Upper lobe of left lung (tissue), 6 donors: ENCODE measurements at regions not wholly inside any gene's neighbourhood (a gene's known extent, or its start where the extent isn't known, plus 50 kb on each side); places are given as distances from the start of the nearest gene placed in this dataset.

Source experiments
- ATAC-seq, 2 donors: fragments of 200-7000 bp; cut with Tn5 transposase; one replicate each; pipeline ENCODE4 v1.9.1; 2022; ENCODE audit warnings: mild to moderate bottlenecking in 2 of 2, moderate library complexity in 2 of 2; ENCODE audit not compliant: low FRiP score in 2 of 2
- DNase-seq, 2 donors: peaks; one replicate each; pipeline ENCODE4 v3.0.0-alpha.2; 2019 to 2020
- H3K27ac ChIP-seq, 4 donors: fragments of 200-600 bp; sonication (generic); one replicate each; pipeline ENCODE4 v1.5.1; 2016 to 2019
- H3K27me3 ChIP-seq, 4 donors: fragments of 200-600 bp; sonication (generic); one replicate each; pipeline ENCODE4 v1.5.1; 2017 to 2019
- H3K36me3 ChIP-seq, 4 donors: fragments of 200-600 bp; sonication (generic); one replicate each; pipeline ENCODE4 v1.5.1; 2016 to 2019
- H3K4me1 ChIP-seq, 4 donors: fragments of 200-600 bp; sonication (generic); one replicate each; pipeline ENCODE4 v1.5.1; 2018 to 2019
- H3K4me3 ChIP-seq, 4 donors: fragments of 200-600 bp; sonication (generic); one replicate each; pipeline ENCODE4 v1.5.1; 2017 to 2019; ENCODE audit warnings: mild to moderate bottlenecking in 2 of 4, moderate library complexity in 1 of 4
- H3K9me3 ChIP-seq, 4 donors: fragments of 200-600 bp; sonication (generic); one replicate each; pipeline ENCODE4 v1.5.1; 2018 to 2019
- CTCF ChIP-seq, 6 experiments: fragments of 450-650 bp in 4 of 6; fragments of 200-600 bp in 2 of 6; sonication (generic) in 2 of 6; IDR thresholded peaks; one replicate each; pipeline ENCODE4 v1.5.1; 2016 to 2019; ENCODE audit warnings: antibody characterized with exemption in 6 of 6
- EP300 ChIP-seq, 4 donors: sonication (generic); formaldehyde crosslinking; IDR thresholded peaks; one replicate each; pipeline ENCODE4 v1.5.1; 2017; ENCODE audit warnings: antibody characterized with exemption in 4 of 4, control low read depth in 2 of 4
- POLR2A ChIP-seq, 4 donors: fragments of 450-650 bp; IDR thresholded peaks; one replicate each; pipeline ENCODE4 v1.5.1; 2016 to 2017; ENCODE audit warnings: antibody characterized with exemption in 4 of 4, mild to moderate bottlenecking in 2 of 4
- POLR2AphosphoS5 ChIP-seq, 2 donors: sonication (generic); formaldehyde crosslinking; IDR thresholded peaks; one replicate each; pipeline ENCODE4 v1.5.1; 2017; ENCODE audit warnings: antibody characterized with exemption in 2 of 2
- WGBS, 2 donors: methylation state at CpG; one replicate each; pipeline ENCODE4 v1.1.5; 2017 to 2018; 5-methylcytosine and 5-hydroxymethylcytosine counted together
- donor health status: DM: no; HTN: no; CAD: no; lungs with moderate emphysema.
- donor health status: DM: no; HTN: yes; CAD: no; lungs with severe emphysema.

DNA sequence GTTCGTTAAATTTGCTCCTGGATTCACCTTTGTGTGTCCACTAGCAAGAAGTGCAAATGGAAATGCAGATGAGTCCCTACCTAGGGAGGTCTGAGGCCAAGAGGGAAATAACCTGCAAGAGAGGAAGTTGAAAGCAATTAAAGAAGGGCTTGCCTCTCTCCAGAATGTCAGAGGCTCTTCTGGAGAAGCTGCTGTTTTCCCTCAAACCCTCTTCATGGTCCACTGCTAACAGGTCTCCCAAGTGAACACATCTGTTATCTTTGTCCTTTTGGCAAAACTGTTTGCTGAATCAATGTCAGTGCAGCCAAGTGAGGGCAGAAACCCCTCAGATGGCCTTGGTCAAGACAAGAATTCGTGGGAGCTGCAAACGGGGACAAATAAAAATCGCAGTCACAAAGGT, 177.3 kb upstream of the PLXNA2 start:
- H3K4me3 ChIP-seq: no peak overlapping the region
- ATAC-seq: no peak
- no peaks in the 10 kb centered on the region for H3K36me3 ChIP-seq
- H3K4me1 ChIP-seq: no peaks in the 10 kb centered on the region
- H3K27ac ChIP-seq: no peak overlapping the region
- DNase-seq: no peak
- H3K9me3 ChIP-seq: peaks cover 0 to 3% (median 0%) of the 10 kb centered on the region in 4 donors
- TF ChIP-seq POLR2AphosphoS5 (IDR thresholded peaks at IDR 0.05) (no peak), CTCF (IDR thresholded peaks at IDR 0.05) (no peak), POLR2A (IDR thresholded peaks at IDR 0.05) (no peak), EP300 (IDR thresholded peaks at IDR 0.05) (no peak)
- 79 to 80% methylated on average over 4 of the region's 4 CpGs for WGBS, 2 donors
- no peaks in the 10 kb centered on the region for H3K27me3 ChIP-seq

GRCh38 chr1:208423526-208423925, 179.3 kb upstream of the PLXNA2 start:
- 60 to 65% methylated on average over 3 of the region's 3 CpGs for whole genome bisulfite sequencing, 2 donors
- ATAC-seq (no peak), DNase-seq (no peak)
- Histone ChIP-seq H3K36me3 (no peaks in the 10 kb centered on the region), H3K27me3 (no peaks in the 10 kb centered on the region), H3K4me1 (no peaks in the 10 kb centered on the region), H3K27ac (no peak overlapping the region), H3K4me3 (no peak overlapping the region), H3K9me3 (peaks cover 0 to 3% (median 0%) of the 10 kb centered on the region in 4 donors)
- TF ChIP-seq POLR2A (IDR thresholded peaks at IDR 0.05) (no peak), POLR2AphosphoS5 (IDR thresholded peaks at IDR 0.05) (no peak), CTCF (IDR thresholded peaks at IDR 0.05) (no peak), EP300 (IDR thresholded peaks at IDR 0.05) (no peak)

DNA sequence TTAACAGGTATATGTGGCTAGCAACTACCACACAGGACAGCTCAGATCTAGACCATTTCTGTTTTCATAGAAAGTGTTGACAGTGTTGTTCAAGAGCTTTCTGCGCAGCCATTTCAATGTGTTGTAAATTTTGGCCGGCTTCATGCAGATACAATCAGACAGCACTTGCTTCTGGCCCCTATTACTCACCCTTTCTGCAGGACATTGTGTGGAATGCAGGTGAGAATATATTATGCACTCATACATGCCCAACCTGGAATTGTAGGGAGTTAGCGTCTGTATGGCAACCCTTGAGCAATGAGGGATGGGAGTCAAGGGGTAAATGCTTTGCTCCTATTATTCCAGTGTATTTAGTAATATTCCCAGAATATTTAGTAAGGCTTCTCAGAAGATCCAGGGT, 180.9 kb upstream of the PLXNA2 start:
- no peak overlapping the region for H3K27ac ChIP-seq
- H3K4me3 ChIP-seq: no peak overlapping the region
- WGBS, 2 donors: 93 to 97% methylated on average over 3 of the region's 3 CpGs
- no peaks in the 10 kb centered on the region for H3K36me3 ChIP-seq
- no peak for ATAC-seq
- H3K9me3 ChIP-seq: peaks cover 0 to 3% (median 0%) of the 10 kb centered on the region in 4 donors
- DNase-seq: no peak
- H3K27me3 ChIP-seq: no peaks in the 10 kb centered on the region
- TF ChIP-seq CTCF (IDR thresholded peaks at IDR 0.05) (no peak), EP300 (IDR thresholded peaks at IDR 0.05) (no peak), POLR2AphosphoS5 (IDR thresholded peaks at IDR 0.05) (no peak), POLR2A (IDR thresholded peaks at IDR 0.05) (no peak)
- no peaks in the 10 kb centered on the region for H3K4me1 ChIP-seq

GRCh38 chr1:208430220-208430619, 186.0 kb upstream of the PLXNA2 start:
- Histone ChIP-seq H3K36me3 (no peaks in the 10 kb centered on the region), H3K4me1 (peaks cover 0 to 6% (median 2%) of the 10 kb centered on the region in 4 donors), H3K9me3 (no peaks in the 10 kb centered on the region), H3K4me3 (no peak overlapping the region), H3K27me3 (no peaks in the 10 kb centered on the region), H3K27ac (no peak overlapping the region)
- ATAC-seq (no peak), DNase-seq (no peak)
- no peak for TF ChIP-seq EP300 (IDR thresholded peaks at IDR 0.05)
- TF ChIP-seq CTCF (IDR thresholded peaks at IDR 0.05): no peak
- TF ChIP-seq POLR2AphosphoS5 (IDR thresholded peaks at IDR 0.05): no peak
- no peak for TF ChIP-seq POLR2A (IDR thresholded peaks at IDR 0.05)
- 50 to 80% methylated on average over 1 to 3 of the region's 3 CpGs for WGBS, 2 donors

GRCh38 chr1:208431721-208432120, 187.5 kb upstream of the PLXNA2 start:
- TF ChIP-seq EP300 (IDR thresholded peaks at IDR 0.05): no peak
- TF ChIP-seq POLR2A (IDR thresholded peaks at IDR 0.05): no peak
- TF ChIP-seq CTCF (IDR thresholded peaks at IDR 0.05): no peak
- no peak for TF ChIP-seq POLR2AphosphoS5 (IDR thresholded peaks at IDR 0.05)
- Histone ChIP-seq H3K9me3 (no peaks in the 10 kb centered on the region), H3K27me3 (no peaks in the 10 kb centered on the region), H3K4me3 (no peak overlapping the region), H3K36me3 (no peaks in the 10 kb centered on the region), H3K27ac (no peak overlapping the region), H3K4me1 (peaks cover 0 to 6% (median 2%) of the 10 kb centered on the region in 4 donors)
- ATAC-seq (no peak), DNase-seq (no peak)
- WGBS, 2 donors: 89 to 94% methylated on average over 3 of the region's 3 CpGs
